NCI-H1436 (cell line): ENCODE measurements at regions not wholly inside any gene's neighbourhood (a gene's known extent, or its start where the extent isn't known, plus 50 kb on each side); places are given as distances from the start of the nearest gene placed in this dataset.
A peak's percentile ranks its signal among the peaks of the same experiment; 100 is the strongest.

Experiments used
- DNase-seq: peaks from one replicate; lab custom pipeline; 2025; lab: John Stamatoyannopoulos, UW

DNA sequence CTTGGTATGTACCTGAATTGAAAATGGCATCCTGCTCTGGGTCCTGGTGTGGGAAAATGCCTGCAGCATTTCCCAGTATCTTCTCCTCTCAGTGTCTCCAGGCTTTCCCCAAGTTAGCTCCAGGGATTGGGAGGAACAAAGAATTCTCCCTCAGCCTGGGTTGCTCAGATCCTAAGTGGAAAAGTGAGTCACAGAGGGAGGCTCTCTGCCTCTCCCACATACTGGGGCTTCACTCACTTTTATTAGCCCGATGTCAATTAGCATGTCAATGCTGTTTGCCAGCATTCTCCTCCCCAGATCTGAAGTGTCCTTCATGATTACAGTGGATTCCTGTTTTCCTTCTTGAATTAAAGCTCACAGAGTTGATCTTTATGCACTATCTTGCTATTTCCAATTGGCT, 655.0 kb downstream of the EPHA3 start:
- no peak for DNase-seq

DNA sequence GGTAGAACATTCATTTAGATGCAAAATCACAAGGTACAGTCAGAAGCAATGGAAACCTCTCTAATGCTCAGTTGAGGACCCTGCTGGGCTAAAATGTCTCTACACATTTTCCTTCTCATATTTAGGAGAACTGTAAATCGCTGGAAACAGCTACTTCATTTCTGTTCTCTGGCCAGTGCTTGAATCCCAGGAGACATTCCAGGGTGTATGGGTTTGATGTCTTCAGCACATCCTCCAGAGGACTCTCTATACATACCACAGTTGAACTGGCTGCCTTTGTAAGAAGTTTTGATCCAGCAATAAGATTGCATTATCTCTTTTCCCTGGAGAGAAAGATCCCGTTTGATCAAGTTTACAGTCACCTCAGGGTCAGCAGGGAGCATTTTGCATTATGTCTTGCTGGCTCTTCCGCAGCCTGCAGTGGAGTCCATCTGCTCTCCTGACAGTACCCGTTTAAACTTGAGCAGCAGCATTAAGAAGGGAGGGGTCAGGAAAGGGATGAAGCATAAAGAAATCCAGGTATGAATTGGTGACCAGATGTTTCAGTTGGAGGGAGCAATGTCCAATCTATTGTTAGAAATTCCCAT, 676.0 kb downstream of the EPHA3 start:
- DNase-seq, result no peak

DNA sequence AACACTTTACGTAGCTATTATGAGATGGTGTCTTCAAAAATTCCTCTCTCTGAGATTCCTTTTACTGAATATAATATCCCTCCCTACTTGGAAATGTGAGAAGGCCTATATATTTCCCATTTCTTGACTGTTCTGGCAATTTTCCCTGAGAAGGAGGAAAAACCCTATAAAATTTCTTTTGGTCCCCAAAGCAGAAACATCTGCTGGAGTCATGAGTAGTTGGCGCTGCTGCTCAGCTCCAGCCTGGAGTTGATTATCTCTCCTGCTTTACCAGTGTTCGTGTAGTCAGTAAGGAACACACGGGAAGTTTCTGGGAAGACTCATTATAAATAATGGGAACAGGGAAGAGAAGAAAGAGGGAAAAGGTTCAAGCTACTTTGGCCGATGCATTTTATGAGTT, 680.1 kb downstream of the EPHA3 start:
- no peak for DNase-seq

DNA sequence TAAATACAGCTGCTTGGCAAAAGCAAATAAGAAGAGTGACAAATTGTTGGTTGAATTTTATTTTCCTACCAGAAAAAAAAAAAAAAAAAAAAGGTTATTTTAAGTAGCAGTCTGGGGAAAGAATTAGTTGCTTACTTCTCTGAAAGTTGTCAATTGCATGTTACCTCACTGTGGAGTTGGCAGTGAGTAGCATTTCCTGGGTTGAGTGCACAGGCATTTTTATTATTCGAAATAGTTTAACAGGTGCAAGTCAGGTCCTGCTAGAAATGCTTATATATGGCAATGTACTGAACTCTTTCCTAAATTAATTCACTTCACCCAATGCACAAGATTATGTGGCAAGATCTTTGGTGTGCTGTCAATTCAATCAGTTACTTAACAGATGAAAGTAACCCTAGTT, 680.6 kb downstream of the EPHA3 start:
- DNase-seq, result no peak

DNA sequence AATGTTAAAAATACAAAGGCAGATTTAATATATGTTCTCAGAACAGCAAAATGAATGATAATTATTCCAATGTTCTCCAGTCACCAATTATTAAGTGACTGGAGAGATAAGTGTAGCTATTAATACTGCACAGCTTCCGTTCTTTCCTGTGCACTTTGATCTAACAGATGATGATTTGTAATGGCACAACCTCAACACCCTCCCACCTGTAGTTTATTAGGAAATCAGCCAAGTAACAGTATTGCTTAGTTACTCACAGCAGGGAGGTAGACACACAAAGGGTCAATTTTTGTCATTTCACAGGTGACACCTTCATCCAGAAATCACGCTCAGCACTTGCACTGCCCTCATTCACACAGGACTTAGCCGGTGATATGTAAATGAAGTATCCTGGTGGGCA, 688.1 kb downstream of the EPHA3 start:
- no peak for DNase-seq

DNA sequence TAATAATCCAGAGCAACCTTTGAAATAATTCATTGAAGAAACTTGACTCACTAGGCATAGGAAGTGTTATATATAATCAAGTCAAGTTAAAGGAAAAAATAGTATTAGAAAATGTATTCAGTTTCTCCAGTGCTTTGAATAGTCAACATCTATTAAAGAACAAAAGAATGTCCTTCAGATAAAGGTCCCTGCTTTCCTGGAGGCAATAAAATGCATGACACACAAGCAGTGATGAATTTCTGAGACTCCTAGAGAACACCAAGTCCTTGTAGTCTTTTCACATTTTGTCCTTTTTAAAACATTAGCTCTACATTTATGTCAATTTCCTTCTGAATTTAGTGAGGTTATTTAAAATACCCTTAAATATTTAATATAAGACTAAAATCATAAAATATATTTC, 695.5 kb downstream of the EPHA3 start:
- DNase-seq, result no peak

DNA sequence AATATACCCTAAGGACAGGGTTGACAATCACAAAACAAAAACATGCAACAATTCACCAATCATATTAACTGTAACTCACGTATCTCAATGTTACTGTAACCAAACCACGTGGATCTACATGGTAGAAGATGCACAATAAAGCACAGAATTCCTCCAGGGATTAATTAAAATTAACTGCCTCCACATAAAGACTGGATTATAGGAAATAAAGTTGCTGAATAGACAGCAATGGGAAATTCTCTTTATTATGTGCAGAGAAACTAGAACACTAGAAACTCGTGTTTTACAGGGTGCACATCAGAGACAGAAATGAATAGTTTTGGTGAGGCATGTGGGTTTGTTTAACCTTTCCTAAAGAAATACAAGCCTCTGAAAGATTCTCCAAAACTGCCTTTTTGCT, 696.3 kb downstream of the EPHA3 start:
- DNase-seq, result no peak

DNA sequence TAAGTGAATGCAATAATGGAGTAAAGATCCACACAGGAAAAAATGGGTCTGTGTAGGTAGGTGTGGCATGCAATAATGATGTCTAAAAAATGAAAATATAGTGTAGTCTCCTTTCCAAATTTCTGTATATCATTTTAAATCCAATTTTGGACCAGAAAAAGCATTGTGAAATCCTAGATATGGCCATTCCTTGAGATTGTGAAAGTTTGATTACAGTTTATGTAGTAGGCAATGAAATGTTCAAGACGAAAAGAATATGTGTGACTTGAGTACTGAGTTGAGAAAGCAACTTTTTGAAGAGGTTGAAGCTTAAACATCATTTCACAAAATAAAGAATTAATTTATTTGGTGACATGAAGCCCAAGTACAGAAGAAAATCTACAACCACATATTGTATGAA, 698.7 kb downstream of the EPHA3 start:
- no peak for DNase-seq

DNA sequence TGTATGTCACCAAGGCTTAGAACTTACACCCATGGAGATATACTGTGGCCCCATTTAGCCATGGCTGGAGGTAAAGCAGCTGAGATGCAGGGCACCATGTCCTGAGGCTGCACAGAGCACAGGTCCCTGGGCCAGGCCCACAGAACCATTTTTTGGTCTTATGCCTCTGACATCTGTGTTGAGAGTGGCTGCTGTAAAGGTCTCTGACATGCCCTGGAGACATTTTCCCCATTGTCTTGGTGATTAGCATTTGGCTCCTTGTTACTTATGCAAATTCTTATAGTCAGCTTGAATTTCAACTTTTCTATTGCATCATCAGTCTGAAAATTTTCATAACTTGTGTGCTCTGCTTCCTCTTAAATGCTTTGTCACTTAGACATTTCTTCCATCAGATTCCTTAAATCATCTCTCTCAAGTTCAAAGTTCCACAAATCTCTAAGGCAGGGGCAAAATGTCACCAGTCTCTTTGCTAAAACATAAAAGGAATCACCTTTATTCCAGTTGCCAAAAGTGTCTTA, 701.3 kb downstream of the EPHA3 start:
- no peak for DNase-seq

DNA sequence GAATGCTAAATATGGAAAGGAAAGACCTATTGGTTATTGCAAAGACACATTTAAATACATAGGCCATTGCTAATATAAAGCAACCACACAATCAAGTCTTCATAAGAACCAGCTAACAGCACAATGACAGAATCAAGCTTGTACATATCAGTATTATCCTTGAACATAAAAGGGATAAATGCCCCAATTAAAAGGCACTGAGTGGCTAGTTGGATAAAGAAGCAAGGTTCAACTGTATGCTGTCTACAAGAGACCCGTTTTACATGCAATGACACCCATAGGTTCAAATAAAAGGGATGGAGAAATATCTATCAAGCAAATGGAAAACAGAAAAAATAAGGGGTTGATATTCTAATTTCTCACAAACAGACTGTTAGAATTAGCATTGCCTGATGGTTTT, 706.1 kb downstream of the EPHA3 start:
- no peak for DNase-seq

DNA sequence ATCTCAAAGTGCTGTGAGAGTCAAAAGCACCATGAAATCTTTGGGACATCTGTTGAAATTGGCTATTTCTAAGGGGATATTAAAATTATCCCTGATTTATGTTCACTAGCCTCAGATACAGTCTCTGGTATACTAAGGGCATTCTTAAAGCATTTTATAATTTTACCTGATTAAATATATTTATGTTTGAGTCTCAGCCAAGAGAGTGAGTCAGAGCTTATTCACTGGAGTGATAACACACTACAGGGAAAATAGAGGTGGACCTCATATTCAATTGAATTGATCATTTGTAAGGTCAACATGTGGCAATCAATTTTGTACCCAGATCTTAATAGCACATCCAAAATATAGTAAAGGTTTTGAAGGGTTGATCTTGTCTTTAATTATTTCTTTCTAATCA, 733.6 kb downstream of the EPHA3 start:
- DNase-seq, result no peak

DNA sequence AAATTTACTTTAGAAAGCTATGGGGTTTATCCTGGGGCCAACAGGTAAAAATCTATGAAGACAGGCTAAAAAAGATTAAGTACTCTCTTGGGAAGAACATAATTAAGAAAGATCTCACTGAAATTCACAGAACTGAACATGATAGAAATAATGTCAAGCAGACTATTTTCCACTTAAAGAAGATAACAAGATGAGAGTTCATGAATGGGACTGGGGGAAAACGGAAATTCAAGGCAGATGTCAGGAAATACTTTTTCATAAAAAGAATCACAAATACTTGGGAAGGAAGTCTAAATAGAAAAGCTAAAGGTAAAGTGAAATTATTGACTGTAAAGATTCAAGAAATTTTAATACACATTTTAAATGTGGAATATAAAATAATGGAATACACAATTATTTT, 737.6 kb downstream of the EPHA3 start:
- DNase-seq, result no peak

DNA sequence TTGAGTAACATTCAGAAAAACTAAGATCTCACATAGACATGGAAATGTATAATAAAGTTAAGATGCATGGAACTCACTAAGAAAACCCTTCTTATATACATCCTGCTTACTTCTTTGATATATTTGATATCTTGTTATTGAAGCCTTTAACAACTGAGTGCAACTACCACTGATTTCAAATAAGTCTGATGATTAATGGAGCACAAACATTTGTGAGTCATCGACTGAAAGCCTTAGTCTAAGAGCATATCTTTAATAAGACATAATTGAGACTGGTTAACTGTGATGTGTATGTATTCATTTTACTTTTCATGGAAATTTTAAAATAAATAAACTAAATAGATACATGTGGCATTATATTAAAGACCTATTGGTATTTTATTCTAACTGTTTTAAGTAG, 740.5 kb downstream of the EPHA3 start:
- no peak for DNase-seq

DNA sequence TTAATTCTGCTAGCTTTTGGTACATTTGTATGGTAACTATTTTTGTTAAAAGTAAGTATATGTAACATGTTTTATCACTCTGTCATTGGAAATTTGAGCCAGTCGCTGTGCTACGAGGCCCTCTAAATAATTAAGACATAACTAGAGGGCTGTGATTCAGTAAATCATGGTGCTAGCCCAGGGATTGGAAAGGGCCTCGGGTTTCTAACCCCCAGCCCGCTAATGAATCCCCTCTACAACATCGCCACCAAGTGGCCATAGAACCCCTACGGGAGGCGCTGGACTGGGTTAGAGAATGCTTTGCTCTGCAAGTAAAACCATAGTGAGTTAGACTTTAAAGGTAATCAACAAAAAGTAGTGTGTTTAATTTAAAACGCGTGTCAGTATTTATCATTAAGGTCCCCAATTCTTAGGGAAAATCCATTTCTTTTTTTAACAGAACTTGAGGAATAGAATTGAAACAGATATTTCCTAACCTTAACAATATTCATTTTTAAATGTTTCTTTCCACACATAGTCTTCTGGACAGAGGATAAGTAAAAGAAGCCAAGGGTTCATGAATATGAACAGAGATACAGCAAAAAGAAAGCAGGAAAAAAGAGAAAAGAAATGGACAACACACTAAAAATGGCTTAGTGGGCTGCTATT, 744.7 kb downstream of the EPHA3 start:
- no peak for DNase-seq

DNA sequence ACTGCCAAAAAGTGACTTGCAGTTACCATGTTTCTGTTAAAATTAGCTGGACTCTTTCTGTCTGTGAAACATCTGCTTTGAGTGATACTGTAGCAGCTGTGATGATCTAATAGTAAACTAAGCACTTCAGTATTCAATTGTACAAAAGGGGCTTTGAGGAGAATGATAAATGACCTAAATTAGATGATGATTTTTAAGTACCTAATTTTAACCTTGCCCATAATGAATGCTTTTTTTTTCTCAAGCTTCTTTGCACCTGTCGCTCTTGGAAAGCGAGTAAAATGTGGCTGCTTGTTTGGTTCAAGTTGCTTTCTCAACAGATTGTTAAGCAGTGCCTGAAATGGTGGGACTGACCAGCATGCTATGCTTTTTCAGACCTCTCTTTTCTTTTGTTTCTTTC, 752.3 kb downstream of the EPHA3 start:
- DNase-seq, result peak; percentile 69

DNA sequence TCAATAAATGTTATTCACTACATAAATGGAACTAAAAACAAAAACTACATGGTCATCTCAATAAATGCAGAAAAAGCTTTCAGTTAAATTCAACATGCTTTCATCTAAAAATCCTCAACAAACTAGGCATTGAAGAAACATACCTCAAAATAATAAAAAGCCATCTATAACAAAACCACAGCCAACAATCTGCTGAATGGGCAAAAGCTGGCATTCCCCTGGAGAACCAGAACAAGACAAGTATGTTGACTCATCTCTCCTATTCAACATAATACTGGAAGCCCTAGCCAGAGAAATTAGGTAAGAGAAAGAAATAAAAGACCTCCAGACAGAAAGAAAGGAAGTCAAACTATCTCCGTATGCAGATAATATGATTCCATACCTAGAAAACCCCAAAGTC, 759.9 kb downstream of the EPHA3 start:
- DNase-seq, result no peak

DNA sequence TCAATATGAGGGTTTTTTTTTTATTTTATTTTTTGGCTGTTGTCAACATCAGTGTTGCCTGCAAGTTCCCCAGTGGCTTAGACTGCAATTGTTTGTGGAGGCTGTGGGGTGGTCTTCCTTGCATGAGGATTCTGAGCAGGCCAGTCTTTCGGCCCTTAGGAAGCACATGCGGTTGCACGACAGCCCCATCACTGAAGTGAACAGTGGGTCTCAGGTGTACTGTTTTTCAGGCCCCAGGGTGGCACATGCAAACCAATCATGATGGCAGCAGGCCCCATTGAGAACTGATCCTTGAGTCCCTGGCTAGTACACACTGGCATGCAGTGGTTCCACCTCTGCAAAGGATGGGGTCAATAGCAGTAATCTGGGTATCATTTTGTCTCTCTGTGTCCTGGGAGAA, 768.7 kb downstream of the EPHA3 start:
- DNase-seq, result no peak

DNA sequence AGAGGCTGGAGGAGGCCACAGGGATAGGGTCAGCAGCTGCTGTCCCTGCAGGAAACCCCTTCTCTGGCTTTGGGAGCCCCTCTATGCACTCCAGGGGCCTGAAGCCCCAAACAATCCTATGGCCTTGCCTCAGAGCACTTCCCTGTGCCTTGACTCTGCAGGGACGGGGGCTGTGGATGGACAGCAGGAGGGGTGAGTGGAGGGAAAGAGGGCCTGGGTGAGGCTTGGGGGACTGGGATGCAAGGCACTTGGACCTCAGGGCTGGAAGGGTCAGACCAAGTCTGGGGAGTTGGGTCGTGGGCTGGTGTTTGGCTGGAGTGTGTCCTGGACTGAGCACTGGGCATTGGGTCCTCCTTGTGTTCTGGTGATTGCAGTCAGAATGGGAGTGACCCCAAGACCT, 769.8 kb downstream of the EPHA3 start:
- no peak for DNase-seq

DNA sequence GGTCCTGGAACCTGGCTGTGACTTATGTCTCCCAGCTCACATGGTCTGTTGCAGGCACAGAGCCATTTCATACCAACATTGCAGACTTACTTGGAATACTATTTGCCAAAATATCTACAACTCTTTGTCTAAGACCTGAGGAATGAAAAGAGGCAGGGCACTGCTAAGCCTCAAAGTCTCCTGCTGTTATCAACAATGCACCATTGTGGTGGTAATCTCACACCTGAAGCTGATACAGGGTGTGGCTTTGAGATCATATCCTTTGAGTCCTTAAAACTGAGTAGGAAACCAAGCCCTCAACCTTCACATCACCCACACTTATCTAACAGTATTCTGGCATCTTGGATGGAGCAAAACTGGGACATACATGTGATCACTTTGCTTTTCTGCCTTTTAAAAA, 782.0 kb downstream of the EPHA3 start:
- no peak for DNase-seq

DNA sequence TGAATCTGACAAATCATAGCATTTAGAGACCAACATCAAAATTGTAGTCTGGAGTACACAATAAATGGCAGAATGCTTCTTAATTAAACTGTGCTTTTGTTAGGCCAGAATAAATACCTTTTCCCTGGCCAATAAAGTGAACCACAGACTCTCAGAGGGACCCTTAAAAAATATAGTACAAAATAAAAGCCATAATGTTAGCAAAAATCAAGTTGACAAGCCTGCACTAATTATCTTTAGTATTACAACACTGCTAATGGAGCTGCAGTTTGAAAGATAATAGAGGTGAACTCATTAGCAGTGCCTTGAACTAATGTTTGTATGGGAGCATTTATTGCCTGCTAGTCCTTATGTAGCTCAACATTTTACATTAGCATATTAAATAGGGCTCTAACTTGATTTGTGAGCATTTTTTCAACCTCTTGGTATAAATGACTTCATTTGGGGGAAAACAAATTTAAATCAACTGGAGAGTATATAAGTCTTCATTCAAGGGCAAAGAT, 801.3 kb downstream of the EPHA3 start:
- DNase-seq, result peak; percentile 74

DNA sequence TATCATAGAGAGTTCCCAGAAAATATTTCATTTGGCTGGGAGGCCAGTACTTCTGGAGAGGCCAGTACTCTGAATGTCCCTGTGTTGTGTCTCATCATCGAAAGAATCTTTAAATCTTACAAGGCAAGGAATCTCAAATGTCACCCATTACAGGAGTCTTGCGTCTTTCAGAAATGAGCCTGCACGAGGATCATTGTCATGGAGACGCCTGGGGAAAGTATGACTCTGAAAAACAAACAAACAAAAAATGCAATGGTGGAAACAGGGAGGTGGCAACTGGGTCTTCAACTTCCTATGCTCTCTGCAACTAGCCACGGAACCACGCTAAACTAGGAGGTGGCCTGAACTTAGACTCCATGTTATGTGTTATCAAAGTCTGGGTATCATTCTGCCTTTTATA, 804.6 kb downstream of the EPHA3 start:
- no peak for DNase-seq

DNA sequence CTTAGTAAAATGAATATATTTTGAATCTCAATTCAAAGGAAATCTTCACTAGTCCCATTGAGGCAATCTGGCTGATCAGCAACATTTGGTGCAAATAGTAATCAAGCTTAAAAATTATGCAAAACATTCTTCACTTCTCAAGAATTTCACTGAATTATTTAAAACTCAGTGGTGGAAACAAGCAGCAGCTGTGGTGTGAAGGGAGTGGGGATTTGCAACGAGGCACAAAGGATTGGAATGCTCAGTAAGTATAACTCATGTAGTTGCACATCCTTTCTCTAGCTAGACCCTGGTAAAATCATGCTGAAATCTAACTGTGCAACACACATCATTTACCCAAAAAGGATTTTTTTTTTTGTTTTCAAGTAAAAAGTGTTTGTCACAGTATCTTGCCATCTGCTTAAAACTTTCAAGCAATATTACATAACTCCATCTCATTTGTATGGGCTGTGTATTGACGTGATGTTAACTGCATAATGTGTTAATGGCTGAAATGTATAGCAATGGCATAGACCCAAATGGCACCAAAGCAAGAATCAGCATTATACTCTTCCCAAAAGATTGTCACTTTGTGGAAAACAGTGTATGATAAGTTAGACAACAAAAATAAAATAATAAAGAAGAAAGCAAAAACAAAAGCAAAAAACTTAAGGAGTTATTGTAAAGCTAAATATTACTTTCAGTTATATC, 816.6 kb downstream of the EPHA3 start:
- no peak for DNase-seq

DNA sequence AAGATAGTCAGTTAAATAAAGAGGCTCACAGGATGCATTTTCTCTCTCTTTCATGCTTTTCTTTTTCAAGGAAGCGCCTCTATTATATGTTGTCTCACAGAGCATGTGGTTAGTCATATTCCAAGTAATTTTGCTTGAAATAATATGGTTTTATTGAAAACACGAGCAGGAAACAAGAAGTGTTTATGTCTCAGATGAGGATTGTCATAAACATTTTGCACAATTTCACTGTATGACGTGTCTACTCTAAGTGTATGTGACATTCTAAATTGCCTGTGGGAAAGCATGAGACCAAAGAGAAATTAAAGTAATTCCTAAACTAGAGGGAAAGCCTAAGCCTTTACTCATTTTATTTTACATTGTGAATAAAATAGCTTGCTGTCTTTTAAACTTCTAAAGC, 818.6 kb downstream of the EPHA3 start:
- no peak for DNase-seq
